ENCODE measurements at regions not wholly inside any gene's neighbourhood (a gene's known extent, or its start where the extent isn't known, plus 50 kb on each side); places are given as distances from the start of the nearest gene placed in this dataset.

GRCh38 chr4:155509555-155509954 is 132.8 kb upstream of the MAP9 start:
- H3K4me1 ChIP-seq (replicated peaks in 1 of 2; ENCODE audit: control insufficient read depth in 2 of 2, insufficient read depth in 2 of 2, low read length in 2 of 2): no peaks in the 10 kb centered on the region
- POLR2A ChIA-PET: no interaction called here
- no peaks in the 10 kb centered on the region for H3K79me2 ChIP-seq (ENCODE audit: control insufficient read depth, insufficient read depth, low read length)
- H3K36me3 ChIP-seq (ENCODE audit: control insufficient read depth, insufficient read depth, low read length): no peaks in the 10 kb centered on the region
- intact Hi-C loops (cut with micrococcal nuclease): no loop called here
- no peak for ATAC-seq
- H3K27ac ChIP-seq (ENCODE audit: extremely low read depth, low read depth, low read length): no peak overlapping the region
- FAIRE-seq: no peak
- H3K9me1 ChIP-seq (ENCODE audit: control insufficient read depth, insufficient read depth, low read length): no peaks in the 10 kb centered on the region
- in situ Hi-C loops (cut with MboI): no loop called here
- H3K9ac ChIP-seq (ENCODE audit: insufficient read depth in 1 of 2, low read depth in 2 of 2, low read length in 2 of 2): no peak overlapping the region
- DNase-seq (ENCODE audit: extremely low read depth in 1 of 4, low spot score in 3 of 4): no peak
- H4K20me1 ChIP-seq (replicated peaks; ENCODE audit: control insufficient read depth, insufficient read depth, low read length): no peaks in the 10 kb centered on the region
- H3K9me3 ChIP-seq (replicated peaks; ENCODE audit: control insufficient read depth, insufficient read depth, low read depth, low read length): no peaks in the 10 kb centered on the region; the same call in 1 of the 2 replicates
- H2AFZ ChIP-seq (ENCODE audit: low read depth, low read length): no peak overlapping the region
- no peaks in the 10 kb centered on the region for H3K27me3 ChIP-seq (ENCODE audit: control insufficient read depth in 2 of 2, insufficient read depth in 2 of 2, low read length in 2 of 2)
- H3K4me2 ChIP-seq (ENCODE audit: insufficient read depth, low read length): no peak overlapping the region
- no TSS peak for BruUV-seq (replicated peaks)
- TF ChIP-seq MTF1 (CRISPR knock-in tag; IDR thresholded peaks at IDR 0.05; ENCODE audit: borderline replicate concordance): no peak
- no peak for TF ChIP-seq SREBF1 (IDR thresholded peaks at IDR 0.05; ENCODE audit: borderline replicate concordance, low read depth, low read length)
- TF ChIP-seq CREM (IDR thresholded peaks at IDR 0.05; ENCODE audit: low read depth): no peak
- TF ChIP-seq L3MBTL2 (IDR thresholded peaks at IDR 0.05): no peak
- TF ChIP-seq RNF2 (IDR thresholded peaks at IDR 0.05): no peak
- no peak for TF ChIP-seq FOXO4 (CRISPR knock-in tag; IDR thresholded peaks at IDR 0.05)
- no peak for TF ChIP-seq PHB (CRISPR knock-in tag; IDR thresholded peaks at IDR 0.05)
- no peak for TF ChIP-seq JUND (IDR thresholded peaks at IDR 0.05; ENCODE audit: borderline replicate concordance, low read depth, low read length)
- TF ChIP-seq JUND (tag; IDR thresholded peaks at IDR 0.05; ENCODE audit: borderline replicate concordance, low read depth, low read length): no peak
- TF ChIP-seq ETV1 (tag; conservative IDR thresholded peaks at IDR 0.05; ENCODE audit: low read depth): no peak
- no peak for TF ChIP-seq KLF10 (CRISPR knock-in tag; IDR thresholded peaks at IDR 0.05)
- TF ChIP-seq ELF1 (tag; IDR thresholded peaks at IDR 0.05): no peak
- TF ChIP-seq ZNF175 (CRISPR knock-in tag; IDR thresholded peaks at IDR 0.05; ENCODE audit: low read depth): no peak
- TF ChIP-seq E4F1 (CRISPR knock-in tag; IDR thresholded peaks at IDR 0.05; ENCODE audit: borderline replicate concordance): no peak
- no peak for TF ChIP-seq PTRF (tag; IDR thresholded peaks at IDR 0.05)
- TF ChIP-seq LARP7 (IDR thresholded peaks at IDR 0.05): no peak
- no peak for TF ChIP-seq SMARCC2 (IDR thresholded peaks at IDR 0.05; ENCODE audit: low read depth)
- no peak overlapping the region for H3K4me3 ChIP-seq
- CTCF ChIA-PET (ENCODE audit: low intra/inter-chr PET ratio): no interaction called here

Measured in K562 (cell line).